ENCODE measurements at regions not wholly inside any gene's neighbourhood (a gene's known extent, or its start where the extent isn't known, plus 50 kb on each side); places are given as distances from the start of the nearest gene placed in this dataset.

DNA sequence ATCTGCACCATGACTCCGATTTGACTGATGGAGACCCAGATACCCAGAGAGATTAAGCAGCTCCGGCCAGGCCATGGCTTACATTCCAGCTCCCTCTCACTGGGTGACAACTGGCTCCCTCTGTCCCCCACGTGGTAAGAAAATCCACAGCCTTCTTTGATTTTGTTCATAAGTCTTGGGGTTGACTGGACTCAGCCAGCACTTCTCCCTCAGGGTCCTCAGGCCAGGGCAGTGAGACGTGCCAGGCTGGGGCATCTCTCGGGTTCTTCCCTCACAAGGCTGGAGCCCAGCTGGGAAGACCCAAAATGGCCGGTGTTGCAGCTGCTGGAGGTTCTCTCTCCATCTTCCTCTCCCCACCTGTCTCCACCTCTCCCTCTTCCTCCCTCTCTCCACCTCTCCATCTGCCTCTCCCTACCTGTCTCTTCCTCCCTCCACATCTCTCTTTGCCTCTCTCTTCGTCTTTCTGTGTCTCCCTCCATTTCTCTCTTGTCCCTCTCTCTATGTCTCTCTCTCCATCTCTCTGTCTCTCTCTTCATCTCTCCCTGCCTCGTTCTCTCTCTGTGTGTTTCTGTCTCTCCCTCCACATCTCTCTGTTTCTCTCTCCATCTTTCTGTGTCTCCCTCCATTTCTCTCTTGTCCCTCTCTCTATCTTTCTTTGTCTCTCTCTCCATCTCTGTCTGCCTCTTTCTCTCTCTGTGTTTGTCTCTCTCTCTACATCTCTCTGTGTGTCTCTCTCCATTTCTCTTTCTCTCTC is 105.3 kb downstream of the FOXL1 start:
- no peak for FAIRE-seq

DNA sequence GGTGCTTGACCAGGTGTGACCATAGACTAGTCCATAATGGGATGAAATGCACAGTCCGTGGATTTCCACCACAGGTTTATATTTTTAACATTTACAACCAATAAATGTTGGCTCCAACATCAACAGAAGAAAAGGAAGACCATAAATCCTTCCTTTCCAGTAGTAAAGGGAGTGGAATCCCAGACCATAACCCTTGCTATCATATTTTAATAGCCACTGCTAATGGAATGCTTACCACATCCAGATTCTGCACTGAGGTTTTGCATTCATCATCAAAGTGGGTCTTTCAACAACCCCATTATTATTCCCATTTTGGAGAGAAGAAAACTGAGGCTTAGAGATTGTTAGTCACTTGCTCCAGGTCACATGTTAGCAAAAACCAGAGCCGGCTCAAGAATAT is 106.7 kb downstream of the FOXL1 start:
- FAIRE-seq = no peak

GRCh38 chr16:86690970-86691369 is 112.6 kb downstream of the FOXL1 start:
- FAIRE-seq = no peak

DNA sequence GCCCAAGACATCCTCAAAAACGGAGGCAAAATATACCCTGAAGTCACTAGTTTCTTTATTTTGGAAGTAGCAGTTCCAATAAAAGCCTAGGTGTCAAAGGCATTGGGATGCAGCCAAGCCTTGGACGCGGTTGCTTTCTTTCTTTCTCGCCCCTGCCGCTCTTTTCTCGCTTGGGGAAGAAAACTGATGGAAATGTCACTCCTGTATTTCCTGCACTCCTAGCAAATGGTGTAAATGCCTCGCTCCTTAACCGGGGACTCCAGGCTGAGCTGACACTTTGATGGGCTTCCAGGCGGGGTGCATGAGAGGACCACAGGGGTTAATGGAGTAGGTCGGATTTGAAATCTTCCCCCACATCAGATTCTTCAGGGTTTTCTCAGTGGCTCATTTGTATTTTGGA is 114.1 kb downstream of the FOXL1 start:
- no peak for FAIRE-seq

DNA sequence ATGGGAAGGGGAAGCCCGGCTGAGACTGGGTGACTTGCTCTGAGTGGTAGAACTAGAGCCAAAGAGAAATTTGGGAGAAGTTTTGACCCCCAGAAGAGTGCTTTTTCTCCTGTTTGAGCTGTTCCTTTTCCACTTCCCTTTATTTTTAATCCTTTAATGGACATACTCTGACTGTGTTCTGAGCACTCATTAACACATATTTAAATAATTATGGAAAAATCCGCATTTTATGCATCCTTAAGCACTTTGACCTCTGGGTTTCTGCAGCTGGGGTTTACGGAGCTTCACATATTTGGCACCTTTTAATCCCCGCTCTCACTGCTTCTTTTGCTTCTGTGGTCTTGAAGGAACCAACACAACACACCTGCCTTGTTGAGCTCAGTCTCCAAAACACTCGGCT is 114.7 kb downstream of the FOXL1 start:
- no peak for FAIRE-seq

DNA sequence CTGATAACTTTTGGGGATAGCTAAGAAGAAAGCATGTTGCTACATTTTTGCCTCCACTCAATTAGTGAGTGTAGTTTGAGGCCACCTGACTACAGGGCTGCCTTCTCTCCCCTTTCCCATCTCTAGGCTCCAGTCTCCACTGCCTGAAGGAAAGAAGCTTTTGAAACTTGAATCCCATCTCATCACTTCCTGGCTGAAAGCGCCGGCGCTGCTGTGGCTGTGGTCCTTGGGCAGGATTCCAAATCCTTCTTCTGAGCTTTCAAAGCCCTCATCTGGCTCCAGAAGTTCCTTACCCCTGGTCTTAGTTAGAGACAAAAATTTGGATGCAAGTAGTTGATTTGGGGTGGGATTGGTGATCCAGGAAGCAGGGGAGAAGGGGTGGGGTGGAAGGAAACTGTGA is 119.4 kb downstream of the FOXL1 start:
- no peak for FAIRE-seq

DNA sequence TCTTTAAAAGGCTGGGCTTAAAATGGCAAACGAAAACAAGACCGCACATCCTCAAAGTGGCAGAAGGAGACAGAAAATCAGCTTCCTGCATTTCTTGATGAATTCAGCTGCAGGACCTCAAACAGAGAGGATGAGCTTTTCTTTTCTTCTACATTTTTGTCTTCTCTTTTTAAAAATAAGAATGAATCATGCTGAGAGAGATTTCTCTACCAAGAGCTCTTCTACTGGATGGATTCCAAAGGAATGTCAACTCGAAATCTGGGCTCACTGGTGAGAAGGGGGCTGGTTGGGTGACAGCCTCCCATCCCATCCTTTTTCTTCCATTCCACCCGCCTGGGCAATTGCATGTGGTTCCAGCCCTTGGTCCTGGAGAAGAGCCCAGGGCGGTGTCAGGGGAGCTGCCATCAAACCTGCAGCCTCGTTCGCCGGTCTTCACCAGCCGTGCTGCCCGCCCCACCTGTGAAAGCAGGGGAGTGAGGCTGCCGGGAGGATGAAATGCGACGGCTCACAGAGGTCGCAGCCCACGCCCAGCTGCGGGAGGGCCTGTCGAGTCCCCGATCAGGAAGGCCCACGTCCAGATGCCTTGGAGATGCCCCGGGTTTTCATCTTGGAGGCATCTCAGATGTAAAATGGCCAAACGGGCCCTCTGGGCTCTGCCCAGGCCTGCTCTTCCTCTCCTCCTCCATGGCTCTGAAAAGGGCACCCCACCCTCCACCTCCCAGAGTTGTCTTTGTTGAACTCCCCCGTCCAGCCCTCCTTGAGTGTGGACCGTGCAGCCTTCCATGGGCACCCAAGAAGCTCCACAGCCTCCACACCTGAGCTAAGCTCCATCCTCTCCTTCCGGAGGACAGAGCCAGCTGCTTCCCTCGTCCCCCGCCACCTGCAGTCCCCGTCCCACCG is 121.9 kb downstream of the FOXL1 start:
- no peak for FAIRE-seq

DNA sequence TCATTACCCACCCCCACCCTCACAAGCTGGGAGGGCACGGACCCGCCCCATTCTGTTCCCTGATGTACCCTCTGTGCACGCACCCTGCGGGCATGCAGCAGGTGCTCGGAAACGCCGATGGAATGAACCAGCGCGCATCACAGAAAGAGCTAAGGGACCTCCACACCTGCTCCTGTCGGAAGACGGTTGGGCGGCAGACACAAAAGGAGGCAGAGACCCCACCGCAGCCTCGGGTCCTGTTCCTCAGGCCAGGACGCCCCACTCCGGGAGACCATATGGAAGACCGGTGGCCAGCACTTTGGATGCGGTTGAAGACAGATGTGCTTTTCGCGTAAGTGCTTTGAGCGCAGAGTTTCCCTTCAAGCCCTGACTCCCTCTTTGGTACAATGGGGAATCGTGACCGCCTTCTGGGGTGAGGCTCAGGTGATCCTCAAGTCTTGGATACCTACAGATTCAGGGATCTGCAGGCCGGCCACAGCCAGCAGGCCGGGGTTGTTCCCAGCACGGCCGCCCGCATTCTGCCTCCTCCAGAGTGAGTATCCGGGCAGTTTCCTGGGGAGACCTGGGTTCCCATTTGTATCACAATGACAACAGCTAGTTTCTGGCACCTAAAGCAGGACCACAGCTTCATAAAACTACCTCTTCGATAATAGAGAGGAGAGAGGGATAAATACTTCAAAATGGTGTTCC is 123.1 kb downstream of the FOXL1 start:
- no peak for FAIRE-seq

DNA sequence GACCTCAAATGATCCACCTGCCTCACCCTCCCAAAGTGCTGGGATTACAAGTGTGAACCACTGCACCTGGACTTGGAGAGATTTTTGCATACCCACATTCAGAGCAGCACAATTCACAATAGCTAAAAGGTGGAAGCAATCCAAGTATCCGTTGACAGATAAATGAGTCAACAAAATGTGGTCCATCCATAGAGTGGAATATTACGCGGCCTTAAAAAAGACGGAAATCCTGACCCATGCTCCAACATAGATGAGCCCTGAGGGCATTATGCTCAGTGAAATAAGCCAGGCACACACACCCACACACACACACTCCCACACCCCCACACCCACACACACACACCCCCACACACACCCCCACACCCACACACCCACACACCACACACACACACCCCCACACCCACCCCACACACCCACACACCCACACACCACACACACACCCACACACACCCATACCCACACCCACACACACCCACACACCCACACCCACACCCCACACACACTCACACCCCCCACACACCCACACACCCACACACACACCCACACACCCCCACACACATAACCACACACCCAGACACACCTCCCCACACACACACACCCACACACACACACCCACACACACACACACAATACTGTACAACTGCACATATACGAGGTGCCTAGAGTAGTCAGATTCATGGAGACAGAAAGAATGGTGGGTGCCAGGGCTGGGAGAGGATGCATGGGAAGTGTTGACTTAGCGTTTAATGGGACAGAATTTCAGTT is 124.7 kb downstream of the FOXL1 start:
- FAIRE-seq = no peak

DNA sequence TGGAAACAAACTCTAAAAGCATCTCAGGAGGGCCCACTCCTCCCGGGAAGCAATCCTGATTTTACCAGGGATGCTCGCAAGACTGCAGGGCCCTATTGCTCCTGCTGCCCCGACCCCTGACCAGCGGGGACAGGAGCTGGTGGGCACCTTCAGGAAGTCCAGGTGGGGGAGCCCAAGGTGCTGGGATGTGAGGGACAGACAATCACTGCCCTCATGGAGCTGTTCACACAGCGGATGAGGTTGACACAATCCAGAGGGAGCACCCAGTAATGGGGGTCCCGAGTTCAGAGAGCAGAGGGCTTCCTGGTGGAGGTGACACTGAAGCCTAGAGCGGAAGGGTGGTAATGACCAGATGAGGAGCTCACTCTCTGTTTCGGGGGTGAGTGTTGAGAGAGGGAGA is 126.2 kb downstream of the FOXL1 start:
- no peak for FAIRE-seq

DNA sequence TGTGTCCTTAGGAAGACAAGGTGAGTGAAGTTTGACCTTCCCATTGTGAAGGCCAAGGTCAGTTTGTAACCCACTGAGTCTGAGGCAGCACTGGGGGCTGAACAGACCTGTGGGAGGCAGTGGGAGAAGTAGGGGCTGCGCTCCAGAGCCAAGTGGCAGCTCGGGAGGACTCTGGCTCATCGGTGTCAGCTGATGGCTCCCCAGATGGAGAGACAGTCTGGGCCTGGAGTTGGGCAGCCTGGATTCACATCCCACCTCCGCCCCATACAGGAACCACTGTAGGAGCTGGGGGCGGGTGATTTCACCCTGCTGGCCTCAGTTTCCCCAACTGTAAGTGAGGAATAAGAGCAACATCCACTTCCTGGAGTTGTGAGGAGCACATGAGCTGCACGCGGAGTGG is 128.4 kb downstream of the FOXL1 start:
- no peak for FAIRE-seq

DNA sequence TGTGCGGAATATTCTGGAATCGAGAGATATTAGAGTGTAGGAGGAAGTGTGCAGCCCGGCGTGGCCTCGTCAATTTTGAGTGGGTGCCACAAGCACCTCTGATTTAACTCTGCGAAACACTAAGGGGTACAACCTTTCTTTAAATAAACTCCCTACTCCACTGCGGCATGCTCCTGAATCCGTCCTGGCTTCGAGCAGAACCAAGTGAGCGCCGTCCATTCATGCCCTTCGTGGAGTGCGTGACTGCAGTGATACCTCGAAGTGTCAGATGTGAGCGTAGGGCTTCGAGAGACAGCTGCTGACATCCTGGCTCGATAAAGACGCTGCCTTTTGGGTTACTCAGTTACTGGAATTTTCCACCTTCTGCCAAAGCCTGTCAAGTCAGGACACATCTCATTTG is 128.8 kb downstream of the FOXL1 start:
- no peak for FAIRE-seq

DNA sequence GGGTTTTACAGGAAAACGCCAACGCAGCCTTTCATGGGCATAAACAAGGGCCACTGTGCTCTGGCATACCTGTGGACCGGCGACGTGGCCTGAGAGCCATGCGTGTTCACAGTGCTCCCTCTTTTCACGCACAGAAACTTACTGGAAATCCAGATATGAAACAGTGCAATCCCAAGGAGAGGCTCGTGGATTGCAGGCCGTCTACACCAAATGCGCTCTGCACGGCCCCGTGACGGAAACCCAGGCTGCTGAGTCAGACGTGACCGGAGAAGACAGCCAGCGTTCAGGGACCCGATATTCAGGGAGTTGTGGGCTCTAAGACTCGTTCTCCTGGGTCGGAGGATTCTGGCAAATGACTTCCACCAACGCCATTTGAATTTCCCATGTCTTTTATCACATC is 129.2 kb downstream of the FOXL1 start:
- no peak for FAIRE-seq

DNA sequence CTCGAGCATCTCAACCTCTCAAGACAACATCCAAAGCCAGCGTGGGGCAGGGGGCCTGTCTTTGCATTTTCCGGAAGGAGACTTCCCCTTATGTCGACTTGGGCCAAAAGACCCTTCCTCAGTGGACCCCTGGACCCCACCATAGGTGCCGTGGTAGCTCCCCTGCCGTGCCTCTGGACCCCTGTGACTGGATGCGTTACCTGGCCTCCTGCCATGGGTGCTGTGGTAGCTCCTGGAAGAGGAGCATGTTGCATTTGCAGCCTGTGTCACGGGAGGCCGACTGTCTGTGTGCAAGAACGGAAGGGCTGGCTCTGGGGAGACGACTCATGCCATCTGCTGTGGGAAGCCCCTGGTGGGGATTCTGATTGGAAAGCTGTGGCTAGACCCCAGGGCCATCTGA is 130.1 kb downstream of the FOXL1 start:
- no peak for FAIRE-seq

GRCh38 chr16:86709103-86709502 is 130.8 kb downstream of the FOXL1 start:
- no peak for FAIRE-seq

DNA sequence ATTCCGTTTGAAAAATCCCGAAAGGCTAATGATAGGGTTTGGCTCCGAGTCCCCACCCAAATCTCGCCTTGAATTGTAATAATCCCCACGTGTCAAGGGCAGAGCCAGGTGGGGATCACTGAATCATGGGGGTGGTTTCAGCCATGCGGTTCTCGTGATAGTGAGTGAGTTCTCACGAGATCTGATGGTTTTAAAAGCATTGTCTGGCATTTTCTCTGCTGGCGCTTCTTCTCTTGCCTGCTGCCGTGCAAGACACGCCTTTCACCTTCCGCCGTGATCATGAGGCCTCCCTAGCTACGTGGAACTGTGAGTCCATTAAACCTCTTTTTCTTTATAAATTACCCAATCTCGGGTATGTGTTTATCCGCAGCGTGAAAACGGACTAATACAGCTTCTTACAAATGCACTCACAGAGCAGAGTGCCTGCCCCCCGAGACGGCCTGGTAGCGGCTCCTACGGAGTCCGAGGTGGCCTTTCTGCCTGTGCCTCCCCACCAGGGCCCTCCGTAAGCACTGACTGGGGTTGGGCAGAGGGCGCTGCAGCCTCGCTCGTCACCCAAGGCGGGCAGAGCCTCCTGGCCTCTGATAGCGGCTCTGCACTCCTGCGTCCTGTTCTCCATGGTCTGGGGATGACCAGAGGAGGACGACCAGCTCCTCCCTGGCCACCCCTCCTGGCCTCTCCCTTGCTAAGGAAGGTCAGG is 131.7 kb downstream of the FOXL1 start:
- FAIRE-seq = no peak

GRCh38 chr16:86710602-86710950 is 132.2 kb downstream of the FOXL1 start:
- no peak for FAIRE-seq

GRCh38 chr16:86712158-86713009 is 134.0 kb downstream of the FOXL1 start:
- FAIRE-seq = no peak

GRCh38 chr16:86713021-86713631 is 134.8 kb downstream of the FOXL1 start:
- no peak for FAIRE-seq

- FAIRE-seq = no peak
Observed at GRCh38 chr16:86714166-86714565, 135.8 kb downstream of the FOXL1 start.

DNA sequence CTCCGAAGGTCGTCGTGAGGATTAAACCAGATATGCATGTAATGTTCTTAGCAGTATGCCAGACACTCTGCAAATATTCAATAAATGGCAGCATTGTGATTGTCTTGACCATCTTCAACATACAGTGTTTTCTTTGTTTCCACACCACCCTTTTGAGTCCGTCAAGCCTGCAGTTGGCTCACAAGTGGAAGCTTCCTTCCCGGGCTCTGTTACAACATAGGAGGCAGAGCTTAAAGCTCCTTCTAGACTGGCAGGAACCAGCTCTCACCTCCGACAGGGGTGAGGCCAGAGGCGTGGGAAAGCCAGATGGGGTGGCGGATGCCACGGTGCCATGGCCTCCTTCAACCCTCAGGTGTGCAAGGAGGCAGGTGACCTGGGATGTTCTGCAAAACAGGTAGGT is 138.3 kb downstream of the FOXL1 start:
- no peak for FAIRE-seq
